Ectodermal cell (in vitro differentiated cells): ENCODE measurements at regions not wholly inside any gene's neighbourhood (a gene's known extent, or its start where the extent isn't known, plus 50 kb on each side); places are given as distances from the start of the nearest gene placed in this dataset.

Source experiments
- H3K27ac ChIP-seq: 2 replicates; pipeline ENCODE4 v1.7.0; 2013; ENCODE audit warnings: mild to moderate bottlenecking, low read depth, low read length; ENCODE audit not compliant: insufficient read depth, poor library complexity, severe bottlenecking
- H3K27me3 ChIP-seq: 2 replicates; pipeline ENCODE4 v1.7.0; 2013; ENCODE audit warnings: mild to moderate bottlenecking, low read length; ENCODE audit not compliant: insufficient read depth, control insufficient read depth, poor library complexity, severe bottlenecking
- H3K36me3 ChIP-seq: one replicate; pipeline ENCODE4 v1.7.0; 2013; ENCODE audit warnings: low read length; ENCODE audit not compliant: control insufficient read depth, insufficient read depth
- H3K4me1 ChIP-seq: one replicate; pipeline ENCODE4 v1.7.0; 2013; ENCODE audit warnings: low read length; ENCODE audit not compliant: control insufficient read depth, insufficient read depth
- H3K4me3 ChIP-seq: 2 replicates; pipeline ENCODE4 v1.7.0; 2013; ENCODE audit warnings: low read depth, low read length, control low read depth; ENCODE audit not compliant: insufficient read depth
- H3K9me3 ChIP-seq: 2 replicates; pipeline ENCODE4 v1.7.0; 2013; ENCODE audit warnings: mild to moderate bottlenecking, low read length, moderate library complexity; ENCODE audit not compliant: control insufficient read depth
- WGBS, 2 experiments: methylation state at CpG; one replicate each; pipeline ENCODE4 v1.1.7; 2013; ENCODE audit warnings: missing lambda C conversion rate in 2 of 2; 5-methylcytosine and 5-hydroxymethylcytosine counted together

- Histone ChIP-seq H3K9me3 (no peaks in the 10 kb centered on the region), H3K27me3 (no peaks in the 10 kb centered on the region), H3K36me3 (no peaks in the 10 kb centered on the region), H3K4me3 (no peak overlapping the region), H3K4me1 (peaks cover 20% of the 10 kb centered on the region), H3K27ac (no peak overlapping the region)
- 78 to 79% methylated on average over 7 of the region's 7 CpGs for WGBS, 2 experiments
These were observed 108.7 kb downstream of the BDH1 start for GRCh38 chr3:197447057-197447456.

DNA sequence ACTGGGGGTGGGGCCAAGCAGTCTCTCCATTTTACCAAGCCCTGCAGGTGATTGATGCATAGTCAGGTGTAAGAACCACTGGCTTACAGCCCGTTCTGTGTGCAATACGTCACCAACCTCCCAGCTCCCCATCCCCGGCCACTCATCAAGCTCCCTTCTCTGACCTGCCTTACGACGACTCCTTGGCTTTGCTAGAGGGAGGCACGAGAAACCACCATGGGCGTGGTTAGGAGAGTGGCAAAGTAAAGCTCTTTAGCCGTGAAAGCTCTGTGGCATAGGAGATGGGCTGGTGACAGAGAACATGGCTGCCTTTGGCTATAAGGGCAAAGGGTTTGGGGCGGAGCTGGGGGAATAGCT lies 109.1 kb downstream of the BDH1 start:
- H3K27me3 ChIP-seq: no peaks in the 10 kb centered on the region

DNA sequence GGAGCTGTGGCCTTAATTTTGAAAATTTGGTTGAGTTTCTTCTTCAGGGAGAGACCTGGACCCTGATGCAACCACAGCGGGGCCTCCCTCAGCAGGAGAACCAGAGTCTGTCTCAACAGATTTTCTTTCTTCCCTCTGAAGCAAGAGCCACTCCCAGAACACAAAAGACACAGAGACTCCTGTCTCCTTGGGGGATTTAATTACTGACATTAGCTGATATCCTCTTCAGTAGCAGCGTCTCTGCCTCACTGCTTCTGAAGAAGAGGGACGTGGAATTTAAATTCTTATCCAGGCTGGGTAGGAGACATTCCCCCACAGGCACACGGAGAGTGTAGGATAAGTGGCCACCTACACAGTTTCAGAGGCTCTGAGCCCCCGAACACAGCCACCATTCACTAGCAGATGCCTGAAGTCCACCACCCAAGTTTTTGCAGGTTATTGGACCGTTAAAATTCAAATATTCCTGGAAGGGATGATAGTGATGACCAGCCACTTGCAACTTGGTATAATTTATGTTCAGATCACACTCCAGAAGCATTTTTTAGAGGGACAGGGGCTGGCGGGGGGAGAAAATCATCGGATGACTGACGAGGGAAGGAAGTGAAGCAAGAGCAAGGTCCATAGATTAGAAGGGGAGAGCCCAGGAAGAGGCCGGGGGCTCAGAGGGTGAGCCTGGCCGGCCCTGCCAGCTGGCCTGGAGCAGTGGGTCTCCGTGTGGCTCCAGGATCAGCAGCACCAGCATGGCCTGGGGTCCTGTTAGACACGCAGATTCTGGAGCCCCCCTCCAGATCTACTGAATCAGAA lies 109.7 kb downstream of the BDH1 start:
- Histone ChIP-seq H3K36me3 (no peaks in the 10 kb centered on the region), H3K27me3 (no peaks in the 10 kb centered on the region), H3K4me3 (no peak overlapping the region), H3K4me1 (peaks cover 29% of the 10 kb centered on the region), H3K9me3 (no peaks in the 10 kb centered on the region), H3K27ac (peak overlapping the region; percentile 28)
- WGBS, 2 experiments: 61 to 64% methylated on average over 13 of the region's 13 CpGs

More for the DNA sequence above, 109.1 kb downstream of the BDH1 start:
- WGBS, 2 experiments: 90 to 91% methylated on average over 9 of the region's 9 CpGs
- H3K36me3 ChIP-seq: no peaks in the 10 kb centered on the region
- H3K4me3 ChIP-seq: no peak overlapping the region
- no peak overlapping the region for H3K27ac ChIP-seq
- H3K9me3 ChIP-seq: no peaks in the 10 kb centered on the region
- H3K4me1 ChIP-seq: peaks cover 24% of the 10 kb centered on the region

DNA sequence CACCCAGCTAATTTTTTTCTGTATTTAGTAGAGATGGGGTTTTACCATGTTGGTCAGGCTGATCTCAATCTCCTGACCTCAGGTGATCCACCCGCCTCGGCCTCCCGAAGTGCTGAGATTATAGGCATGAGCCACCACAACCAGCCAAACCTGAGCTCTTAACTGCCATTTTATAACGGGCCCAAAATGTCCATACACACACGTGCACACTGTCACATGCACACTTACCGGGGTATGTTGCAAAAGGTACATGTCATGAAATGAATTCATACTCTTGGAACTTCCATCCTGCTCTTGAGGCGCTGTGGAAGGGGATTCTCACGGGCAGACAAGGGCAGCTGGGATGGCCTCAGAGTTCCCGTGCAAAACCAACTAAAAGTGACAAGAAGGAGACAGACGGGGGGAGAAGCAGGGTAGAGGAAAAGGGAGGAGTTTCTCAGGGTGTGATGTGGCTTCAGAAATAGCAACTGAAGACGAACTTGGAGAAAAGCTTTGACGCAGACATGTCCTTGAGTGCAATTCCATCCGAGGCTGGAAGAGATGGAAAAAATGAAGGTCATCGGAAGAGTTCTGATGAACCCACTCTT lies 110.9 kb downstream of the BDH1 start:
- WGBS, 2 experiments: 95 to 96% methylated on average over 14 of the region's 14 CpGs
- no peaks in the 10 kb centered on the region for H3K9me3 ChIP-seq
- H3K27ac ChIP-seq: no peak overlapping the region
- H3K4me1 ChIP-seq: peaks cover 29% of the 10 kb centered on the region
- no peak overlapping the region for H3K4me3 ChIP-seq
- H3K36me3 ChIP-seq: no peaks in the 10 kb centered on the region
- no peaks in the 10 kb centered on the region for H3K27me3 ChIP-seq

DNA sequence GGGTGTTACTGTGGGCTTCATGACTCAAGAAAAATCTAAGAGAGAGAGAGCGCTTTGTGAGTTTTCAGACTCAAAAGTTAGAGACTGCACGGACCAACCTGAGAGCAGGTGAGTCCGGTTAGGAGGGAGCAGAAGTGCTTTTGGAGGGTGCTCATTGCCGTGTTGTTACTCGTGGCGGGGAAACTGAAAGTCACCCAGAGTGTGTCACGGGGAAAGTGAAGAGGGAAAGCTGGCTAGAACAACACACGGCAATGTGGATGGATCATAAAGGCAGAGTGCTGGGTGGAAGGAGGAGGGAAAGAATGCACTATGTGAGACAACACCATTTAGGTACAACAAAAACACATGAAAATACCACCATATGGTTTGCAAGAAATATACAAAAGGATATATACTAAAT lies 112.3 kb downstream of the BDH1 start:
- Histone ChIP-seq H3K9me3 (no peaks in the 10 kb centered on the region), H3K27me3 (no peaks in the 10 kb centered on the region), H3K4me3 (no peak overlapping the region), H3K4me1 (peaks cover 29% of the 10 kb centered on the region), H3K27ac (no peak overlapping the region), H3K36me3 (no peaks in the 10 kb centered on the region)
- 84 to 85% methylated on average over 8 of the region's 8 CpGs for WGBS, 2 experiments

GRCh38 chr3:197440717-197441303 lies 115.0 kb downstream of the BDH1 start:
- no peaks in the 10 kb centered on the region for H3K36me3 ChIP-seq
- no peaks in the 10 kb centered on the region for H3K27me3 ChIP-seq
- 93 to 96% methylated on average over 7 of the region's 7 CpGs for WGBS, 2 experiments
- no peak overlapping the region for H3K4me3 ChIP-seq
- H3K9me3 ChIP-seq: no peaks in the 10 kb centered on the region
- H3K4me1 ChIP-seq: peaks cover 13% of the 10 kb centered on the region
- no peak overlapping the region for H3K27ac ChIP-seq

GRCh38 chr3:197438906-197439305 lies 116.9 kb downstream of the BDH1 start:
- H3K27me3 ChIP-seq: no peaks in the 10 kb centered on the region
- H3K9me3 ChIP-seq: no peaks in the 10 kb centered on the region
- no peak overlapping the region for H3K27ac ChIP-seq
- no peak overlapping the region for H3K4me3 ChIP-seq
- peaks cover 11% of the 10 kb centered on the region for H3K4me1 ChIP-seq
- no peaks in the 10 kb centered on the region for H3K36me3 ChIP-seq
- WGBS, 2 experiments: 92 to 94% methylated on average over 3 of the region's 3 CpGs

DNA sequence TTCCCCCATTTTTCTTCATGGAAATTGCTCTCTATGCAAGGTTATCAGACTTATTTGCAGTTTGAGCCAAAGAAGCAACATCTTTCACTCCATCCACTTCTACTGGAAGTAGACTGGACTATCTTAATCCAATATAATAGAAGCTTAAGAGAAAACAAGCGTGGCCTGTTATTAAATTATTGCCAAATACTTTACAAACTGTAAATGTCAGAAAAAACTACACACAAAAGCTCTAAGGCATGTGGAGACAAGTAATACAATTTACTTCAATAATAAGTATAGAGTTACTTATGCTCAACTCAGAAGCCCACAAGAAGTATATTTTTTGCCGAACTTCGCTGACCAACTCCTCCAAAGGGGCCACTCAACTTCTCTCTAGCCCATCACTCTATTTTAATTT lies 120.3 kb downstream of the BDH1 start:
- Histone ChIP-seq H3K4me3 (no peak overlapping the region), H3K9me3 (no peaks in the 10 kb centered on the region), H3K27me3 (no peaks in the 10 kb centered on the region), H3K4me1 (no peaks in the 10 kb centered on the region), H3K27ac (no peak overlapping the region), H3K36me3 (no peaks in the 10 kb centered on the region)
- WGBS, 2 experiments: 93 to 100% methylated on average over 2 to 3 of the region's 3 CpGs

DNA sequence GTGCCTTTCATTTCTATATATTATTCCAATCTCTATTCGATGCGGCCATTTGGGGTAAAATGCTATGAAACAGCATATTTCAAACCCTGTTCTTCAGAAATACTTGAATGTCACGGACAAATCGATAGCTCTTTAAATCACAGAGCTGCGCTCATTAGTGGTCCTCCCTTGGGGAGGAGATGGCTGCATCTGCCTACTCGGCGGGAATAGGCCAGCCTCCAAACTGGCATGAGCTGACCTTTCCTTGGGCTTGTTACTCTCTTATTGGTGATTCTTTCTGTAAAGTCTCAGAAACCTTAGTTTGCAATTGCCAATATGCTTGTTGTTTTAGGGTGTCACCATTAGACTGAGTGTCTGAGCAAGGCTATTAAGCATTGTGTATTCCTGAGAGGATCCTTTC lies 120.9 kb downstream of the BDH1 start:
- Histone ChIP-seq H3K27me3 (no peaks in the 10 kb centered on the region), H3K9me3 (no peaks in the 10 kb centered on the region), H3K4me1 (no peaks in the 10 kb centered on the region), H3K27ac (no peak overlapping the region), H3K4me3 (no peak overlapping the region), H3K36me3 (no peaks in the 10 kb centered on the region)
- WGBS, 2 experiments: 81 to 82% methylated on average over 7 of the region's 7 CpGs

GRCh38 chr3:197432384-197433127 lies 123.2 kb downstream of the BDH1 start:
- H3K27me3 ChIP-seq: no peaks in the 10 kb centered on the region
- peaks cover 6% of the 10 kb centered on the region for H3K4me1 ChIP-seq
- 75 to 92% methylated on average over 2 to 4 of the region's 4 CpGs for WGBS, 2 experiments
- H3K27ac ChIP-seq: no peak overlapping the region
- H3K9me3 ChIP-seq: no peaks in the 10 kb centered on the region
- no peak overlapping the region for H3K4me3 ChIP-seq
- H3K36me3 ChIP-seq: no peaks in the 10 kb centered on the region
